ENCODE measurements at regions not wholly inside any gene's neighbourhood (a gene's known extent, or its start where the extent isn't known, plus 50 kb on each side); places are given as distances from the start of the nearest gene placed in this dataset.

DNA sequence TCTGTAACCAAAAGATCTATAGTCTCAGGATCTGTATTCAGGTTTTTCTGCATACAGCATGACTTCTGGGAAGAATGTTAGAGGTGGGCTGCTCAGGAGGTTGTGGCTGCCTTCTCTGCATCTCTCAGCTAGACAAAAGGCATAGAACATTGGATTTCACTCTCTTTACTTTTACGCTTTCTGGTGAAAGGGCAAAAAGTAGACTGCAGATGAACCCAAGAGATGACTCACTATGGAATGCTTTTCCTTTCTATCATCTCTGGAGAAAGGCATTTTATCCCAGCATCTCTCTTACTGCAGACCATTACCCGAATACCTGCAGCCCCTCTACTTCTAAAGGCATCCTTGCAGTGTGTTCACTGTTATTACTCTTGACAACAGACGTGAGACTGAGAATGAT lies 222.2 kb downstream of the WNT5A start:
- no peak for TF ChIP-seq POLR2A (IDR thresholded peaks at IDR 0.05)
- TF ChIP-seq, protein P1, sequence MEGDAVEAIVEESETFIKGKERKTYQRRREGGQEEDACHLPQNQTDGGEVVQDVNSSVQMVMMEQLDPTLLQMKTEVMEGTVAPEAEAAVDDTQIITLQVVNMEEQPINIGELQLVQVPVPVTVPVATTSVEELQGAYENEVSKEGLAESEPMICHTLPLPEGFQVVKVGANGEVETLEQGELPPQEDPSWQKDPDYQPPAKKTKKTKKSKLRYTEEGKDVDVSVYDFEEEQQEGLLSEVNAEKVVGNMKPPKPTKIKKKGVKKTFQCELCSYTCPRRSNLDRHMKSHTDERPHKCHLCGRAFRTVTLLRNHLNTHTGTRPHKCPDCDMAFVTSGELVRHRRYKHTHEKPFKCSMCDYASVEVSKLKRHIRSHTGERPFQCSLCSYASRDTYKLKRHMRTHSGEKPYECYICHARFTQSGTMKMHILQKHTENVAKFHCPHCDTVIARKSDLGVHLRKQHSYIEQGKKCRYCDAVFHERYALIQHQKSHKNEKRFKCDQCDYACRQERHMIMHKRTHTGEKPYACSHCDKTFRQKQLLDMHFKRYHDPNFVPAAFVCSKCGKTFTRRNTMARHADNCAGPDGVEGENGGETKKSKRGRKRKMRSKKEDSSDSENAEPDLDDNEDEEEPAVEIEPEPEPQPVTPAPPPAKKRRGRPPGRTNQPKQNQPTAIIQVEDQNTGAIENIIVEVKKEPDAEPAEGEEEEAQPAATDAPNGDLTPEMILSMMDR (IDR thresholded peaks at IDR 0.05): no peak

Measured in lower leg skin (tissue), 3 donors.